MM.1S (cell line): ENCODE measurements at regions not wholly inside any gene's neighbourhood (a gene's known extent, or its start where the extent isn't known, plus 50 kb on each side); places are given as distances from the start of the nearest gene placed in this dataset.

Experiments
- DNase-seq: peaks from one replicate; pipeline ENCODE4 v3.0.0-alpha.2; 2015
- H2AFZ ChIP-seq: fragments of 300-600 bp; sonication (generic); 2 replicates; pipeline ENCODE4 v1.6.0; 2016; ENCODE audit warnings: antibody characterized with exemption, low read length
- H3F3A ChIP-seq: fragments of 300-600 bp; sonication (generic); 2 replicates; pipeline ENCODE4 v1.6.1; 2016; ENCODE audit warnings: mild to moderate bottlenecking, antibody characterized with exemption, low read length, moderate library complexity, mixed read lengths; ENCODE audit not compliant: insufficient read depth
- H3K27ac ChIP-seq: fragments of 300-600 bp; sonication (generic); 2 replicates; pipeline ENCODE4 v1.5.1; 2016; ENCODE audit warnings: mild to moderate bottlenecking, low read length
- H3K27me3 ChIP-seq: fragments of 300-600 bp; sonication (generic); replicated peaks from 2 replicates; pipeline ENCODE4 v1.6.0; 2016; ENCODE audit warnings: low read length; ENCODE audit not compliant: insufficient read depth
- H3K36me3 ChIP-seq: fragments of 300-600 bp; sonication (generic); replicated peaks from 2 replicates; pipeline ENCODE4 v1.6.1; 2016; ENCODE audit warnings: mild to moderate bottlenecking, low read length, mixed read lengths; ENCODE audit not compliant: insufficient read depth
- H3K4me1 ChIP-seq: fragments of 300-600 bp; sonication (generic); 2 replicates; pipeline ENCODE4 v1.6.1; 2016; ENCODE audit warnings: low read length, mixed read lengths
- H3K4me2 ChIP-seq: fragments of 300-600 bp; sonication (generic); 2 replicates; pipeline ENCODE4 v1.6.0; 2016; ENCODE audit warnings: low read depth, low read length
- H3K4me3 ChIP-seq: fragments of 300-600 bp; sonication (generic); 2 replicates; pipeline ENCODE4 v1.5.1; 2016; ENCODE audit warnings: low read length, mixed read lengths
- H3K79me2 ChIP-seq: fragments of 300-600 bp; sonication (generic); 2 replicates; pipeline ENCODE4 v1.6.1; 2016; ENCODE audit warnings: mixed run types, low read length, mixed read lengths
- H3K9ac ChIP-seq: fragments of 300-600 bp; sonication (generic); 2 replicates; pipeline ENCODE4 v1.6.1; 2016; ENCODE audit warnings: low read length, mixed read lengths
- H3K9me2 ChIP-seq: fragments of 300-600 bp; sonication (generic); replicated peaks from 2 replicates; pipeline ENCODE4 v1.6.1; 2016; ENCODE audit warnings: mild to moderate bottlenecking, low read length, mixed read lengths; ENCODE audit not compliant: insufficient read depth
- H3K9me3 ChIP-seq: fragments of 300-600 bp; sonication (generic); replicated peaks from 2 replicates; pipeline ENCODE4 v1.6.1; 2016; ENCODE audit warnings: mild to moderate bottlenecking, low read length, mixed read lengths; ENCODE audit not compliant: insufficient read depth
- H4K20me1 ChIP-seq: fragments of 300-600 bp; sonication (generic); 2 replicates; pipeline ENCODE4 v1.6.1; 2016; ENCODE audit warnings: mild to moderate bottlenecking, low read length, moderate library complexity, mixed read lengths; ENCODE audit not compliant: insufficient read depth
- EZH2 ChIP-seq: fragments of 300-600 bp; sonication (generic); optimal IDR thresholded peaks from 2 replicates; pipeline ENCODE3; 2017; ENCODE audit warnings: low read depth, mild to moderate bottlenecking, antibody characterized with exemption, low read length, mixed read lengths
- EZH2phosphoT487 ChIP-seq: fragments of 300-600 bp; sonication (generic); IDR thresholded peaks from 2 replicates; pipeline ENCODE4 v1.6.1; 2018; ENCODE audit warnings: antibody characterized with exemption, low read length
- TF ChIP-seq, protein P1 (sequence below): fragments of 300-600 bp; sonication (generic); IDR thresholded peaks from 2 replicates; pipeline ENCODE4 v1.5.1; 2016; ENCODE audit warnings: antibody characterized with exemption, low read length, mixed read lengths

DNA sequence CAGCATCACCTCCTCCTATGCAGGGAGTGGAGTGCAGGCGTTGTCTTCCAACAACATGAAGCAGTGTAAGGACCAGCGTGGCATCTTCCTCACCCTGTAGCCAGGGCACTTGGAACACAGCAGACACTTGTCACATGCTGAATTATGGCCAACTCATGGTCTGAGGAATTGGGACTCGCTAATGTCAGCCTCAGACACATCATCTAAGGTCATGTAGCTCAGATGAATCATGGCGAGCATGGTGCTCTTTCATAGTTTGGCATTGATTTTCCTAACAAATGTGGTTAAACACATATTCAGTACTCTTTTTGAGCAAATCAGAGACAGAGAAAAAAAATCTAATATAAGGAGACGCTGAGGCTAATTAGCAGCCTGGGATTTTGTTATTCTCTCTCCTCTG lies 99.6 kb upstream of the SGCG start:
- Histone ChIP-seq H3K9ac (no peak overlapping the region), H4K20me1 (no peaks in the 10 kb centered on the region), H3F3A (no peaks in the 10 kb centered on the region), H3K27me3 (no peaks in the 10 kb centered on the region), H3K4me2 (no peak overlapping the region), H2AFZ (no peak overlapping the region), H3K36me3 (no peaks in the 10 kb centered on the region), H3K9me3 (no peaks in the 10 kb centered on the region), H3K27ac (no peak overlapping the region), H3K4me1 (no peaks in the 10 kb centered on the region), H3K79me2 (no peaks in the 10 kb centered on the region), H3K4me3 (no peak overlapping the region), H3K9me2 (no peaks in the 10 kb centered on the region)
- no peak for DNase-seq
- TF ChIP-seq, protein P1, sequence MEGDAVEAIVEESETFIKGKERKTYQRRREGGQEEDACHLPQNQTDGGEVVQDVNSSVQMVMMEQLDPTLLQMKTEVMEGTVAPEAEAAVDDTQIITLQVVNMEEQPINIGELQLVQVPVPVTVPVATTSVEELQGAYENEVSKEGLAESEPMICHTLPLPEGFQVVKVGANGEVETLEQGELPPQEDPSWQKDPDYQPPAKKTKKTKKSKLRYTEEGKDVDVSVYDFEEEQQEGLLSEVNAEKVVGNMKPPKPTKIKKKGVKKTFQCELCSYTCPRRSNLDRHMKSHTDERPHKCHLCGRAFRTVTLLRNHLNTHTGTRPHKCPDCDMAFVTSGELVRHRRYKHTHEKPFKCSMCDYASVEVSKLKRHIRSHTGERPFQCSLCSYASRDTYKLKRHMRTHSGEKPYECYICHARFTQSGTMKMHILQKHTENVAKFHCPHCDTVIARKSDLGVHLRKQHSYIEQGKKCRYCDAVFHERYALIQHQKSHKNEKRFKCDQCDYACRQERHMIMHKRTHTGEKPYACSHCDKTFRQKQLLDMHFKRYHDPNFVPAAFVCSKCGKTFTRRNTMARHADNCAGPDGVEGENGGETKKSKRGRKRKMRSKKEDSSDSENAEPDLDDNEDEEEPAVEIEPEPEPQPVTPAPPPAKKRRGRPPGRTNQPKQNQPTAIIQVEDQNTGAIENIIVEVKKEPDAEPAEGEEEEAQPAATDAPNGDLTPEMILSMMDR, result no peak

DNA sequence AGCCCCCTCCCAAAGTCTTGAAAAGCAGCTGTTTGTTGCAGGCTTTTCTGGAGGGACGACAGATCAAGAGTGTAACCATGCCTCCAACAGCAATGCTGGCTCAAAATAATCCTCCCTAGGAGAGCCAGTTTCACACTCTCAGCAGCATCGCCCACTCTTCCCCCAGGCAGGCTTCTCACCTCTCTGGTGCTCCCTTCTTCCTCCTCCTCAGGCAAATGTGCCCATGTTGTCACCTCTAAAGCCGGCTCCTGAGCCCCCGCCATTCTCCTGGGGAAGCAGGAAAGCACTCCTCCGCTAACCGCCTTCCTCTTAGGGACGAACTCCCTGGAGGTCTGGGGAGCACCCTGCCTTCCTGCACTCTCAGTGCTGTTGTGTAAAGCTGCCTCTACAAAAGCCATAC lies 98.9 kb upstream of the SGCG start:
- Histone ChIP-seq H3K36me3 (no peaks in the 10 kb centered on the region), H3K9me3 (no peaks in the 10 kb centered on the region), H3K9me2 (no peaks in the 10 kb centered on the region), H4K20me1 (no peaks in the 10 kb centered on the region), H3K4me2 (no peak overlapping the region), H3F3A (no peaks in the 10 kb centered on the region), H3K27ac (no peak overlapping the region), H3K9ac (no peak overlapping the region), H3K4me1 (no peaks in the 10 kb centered on the region), H3K27me3 (no peaks in the 10 kb centered on the region), H2AFZ (no peak overlapping the region), H3K4me3 (no peak overlapping the region), H3K79me2 (no peaks in the 10 kb centered on the region)
- no peak for DNase-seq
- TF ChIP-seq EZH2phosphoT487 (no peak), EZH2 (no peak)
- TF ChIP-seq, protein P1, result no peak

DNA sequence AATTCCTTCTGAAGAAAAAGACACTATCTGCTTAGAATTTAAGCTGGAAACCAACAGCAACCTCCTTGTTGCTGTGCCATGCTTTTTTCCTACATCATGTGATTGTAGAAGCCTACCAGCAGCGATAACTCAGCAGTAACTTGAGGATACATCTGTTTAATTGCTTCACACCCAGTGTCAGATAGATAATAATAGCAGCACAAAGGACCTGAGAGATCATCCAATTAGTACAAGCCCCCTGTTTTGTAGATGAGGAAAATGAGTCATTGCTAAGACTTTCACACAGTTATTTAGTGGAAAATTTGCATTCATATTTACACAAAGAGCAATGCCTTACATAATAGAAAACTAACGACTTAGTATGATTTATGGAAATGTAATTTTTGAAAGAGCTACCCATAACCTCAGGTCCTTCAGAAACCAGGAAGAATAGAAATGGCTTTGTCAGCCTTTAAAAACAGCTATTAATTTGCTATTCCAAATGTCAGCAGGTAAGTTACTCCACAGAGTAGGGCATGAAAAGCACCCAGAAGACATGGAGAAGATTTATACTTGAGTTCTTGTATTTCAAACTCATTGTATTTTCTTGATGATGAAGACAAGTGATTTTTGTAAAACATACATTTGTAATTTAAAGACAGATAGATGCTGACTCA lies 93.7 kb upstream of the SGCG start:
- H3K79me2 ChIP-seq, result no peaks in the 10 kb centered on the region
- H3F3A ChIP-seq, result no peaks in the 10 kb centered on the region
- no peaks in the 10 kb centered on the region for H3K27me3 ChIP-seq
- no peak for TF ChIP-seq EZH2phosphoT487
- no peak for TF ChIP-seq EZH2
- TF ChIP-seq, protein P1, result no peak
- H3K9ac ChIP-seq, result no peak overlapping the region
- H3K9me3 ChIP-seq, result no peaks in the 10 kb centered on the region
- no peak overlapping the region for H3K4me3 ChIP-seq
- DNase-seq, result no peak
- H3K9me2 ChIP-seq, result no peaks in the 10 kb centered on the region
- no peak overlapping the region for H3K27ac ChIP-seq
- no peaks in the 10 kb centered on the region for H3K4me1 ChIP-seq
- H3K36me3 ChIP-seq, result no peaks in the 10 kb centered on the region
- no peak overlapping the region for H3K4me2 ChIP-seq
- no peaks in the 10 kb centered on the region for H4K20me1 ChIP-seq
- H2AFZ ChIP-seq, result no peak overlapping the region
